A673 (cell line): ENCODE measurements at regions not wholly inside any gene's neighbourhood (a gene's known extent, or its start where the extent isn't known, plus 50 kb on each side); places are given as distances from the start of the nearest gene placed in this dataset.

Experiments used
- BruUV-seq: library from RNA; stranded (reverse); fragments of 400-500 nt; replicated peaks from 2 replicates; lab custom pipeline; 2021; lab: Mats Ljungman, UMichigan
- CTCF ChIA-PET: fragments of 300-600 bp; sonication (Branson Sonifier 250); formaldehyde crosslinking; loops from one replicate; lab custom pipeline; 2022; ENCODE audit warnings: antibody characterized with exemption; lab: Charles Lee
- POLR2A ChIA-PET: fragments of 300-600 bp; sonication (Branson Sonifier 250); formaldehyde crosslinking; loops from one replicate; lab custom pipeline; 2022; ENCODE audit warnings: antibody characterized with exemption; ENCODE audit not compliant: low non-redundant PET; lab: Charles Lee
- DNase-seq: peaks from one replicate; pipeline ENCODE4 v3.0.0-alpha.2; 2015; ENCODE audit warnings: low spot score
- H3K27ac ChIP-seq: fragments of 200-600 bp; sonication (generic); 2 replicates; pipeline ENCODE4 v1.5.1; 2016; ENCODE audit warnings: mixed run types, low read depth, mild to moderate bottlenecking, mixed read lengths, antibody characterized with exemption, low read length; ENCODE audit not compliant: poor library complexity, severe bottlenecking
- H3K27me3 ChIP-seq: fragments of 200-600 bp; sonication (generic); replicated peaks from 2 replicates; pipeline ENCODE4 v1.6.1; 2017; ENCODE audit warnings: mixed run types, low read depth, mild to moderate bottlenecking, mixed read lengths, antibody characterized with exemption, low read length; ENCODE audit not compliant: insufficient read depth, poor library complexity
- H3K36me3 ChIP-seq: fragments of 200-600 bp; sonication (generic); 2 replicates; pipeline ENCODE4 v1.6.1; 2016; ENCODE audit warnings: mixed run types, mild to moderate bottlenecking, mixed read lengths, antibody characterized with exemption, low read length; ENCODE audit not compliant: insufficient read depth, poor library complexity, severe bottlenecking
- H3K4me1 ChIP-seq: fragments of 200-600 bp; sonication (generic); 2 replicates; pipeline ENCODE4 v1.6.1; 2017; ENCODE audit warnings: mixed run types, mild to moderate bottlenecking, mixed read lengths, antibody characterized with exemption, low read length; ENCODE audit not compliant: insufficient read depth, poor library complexity, severe bottlenecking
- H3K4me3 ChIP-seq: fragments of 200-600 bp; sonication (generic); 2 replicates; pipeline ENCODE4 v1.5.1; 2016; ENCODE audit warnings: low read depth, mixed run types, mild to moderate bottlenecking, mixed read lengths, low read length; ENCODE audit not compliant: poor library complexity, severe bottlenecking
- H3K9me3 ChIP-seq: fragments of 200-600 bp; sonication (generic); 2 replicates; pipeline ENCODE4 v1.6.1; 2016; ENCODE audit warnings: mixed run types, low read depth, mild to moderate bottlenecking, mixed read lengths, antibody characterized with exemption, low read length; ENCODE audit not compliant: poor library complexity, severe bottlenecking
- EZH2 ChIP-seq: fragments of 200-600 bp; sonication (generic); IDR thresholded peaks from 2 replicates; pipeline ENCODE4 v1.6.1; 2017; ENCODE audit warnings: borderline replicate concordance, low read depth, mild to moderate bottlenecking, mixed read lengths, antibody characterized with exemption, low read length; ENCODE audit not compliant: poor library complexity, severe bottlenecking
- intact Hi-C: fragments of 100-400 bp; cut with micrococcal nuclease; formaldehyde crosslinking; loops from one replicate; pipeline ENCODE4 v1.10.0; 2022; ENCODE audit not compliant: unreplicated experiment
- TF ChIP-seq, protein P1 (sequence below): fragments of 300-800, 200-600 bp; sonication (generic); conservative IDR thresholded peaks from 2 replicates; pipeline ENCODE4 v1.5.1; 2017; ENCODE audit warnings: low read depth, mild to moderate bottlenecking, antibody characterized with exemption, low read length, moderate library complexity, mixed read lengths

DNA sequence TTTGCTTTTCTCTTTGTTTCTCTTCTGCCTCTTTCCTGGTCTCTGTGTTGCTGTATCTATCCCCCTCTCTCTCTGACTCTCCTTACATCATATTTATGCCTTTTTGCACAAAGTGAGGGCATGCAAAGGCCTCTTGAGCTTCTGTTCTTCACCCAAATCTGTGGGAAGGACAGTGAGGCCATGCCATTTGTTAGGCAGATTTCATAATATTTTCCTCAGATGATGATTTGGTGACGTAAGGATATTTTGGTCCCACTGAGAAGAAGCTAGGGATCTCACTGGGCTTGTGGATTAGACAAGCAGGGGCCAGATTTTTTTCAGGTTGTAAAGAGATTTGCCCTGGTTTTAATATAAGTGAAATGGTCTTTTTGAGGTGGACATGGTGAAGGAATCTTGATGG lies 249.4 kb upstream of the USP24 start:
- TF ChIP-seq, protein P1, sequence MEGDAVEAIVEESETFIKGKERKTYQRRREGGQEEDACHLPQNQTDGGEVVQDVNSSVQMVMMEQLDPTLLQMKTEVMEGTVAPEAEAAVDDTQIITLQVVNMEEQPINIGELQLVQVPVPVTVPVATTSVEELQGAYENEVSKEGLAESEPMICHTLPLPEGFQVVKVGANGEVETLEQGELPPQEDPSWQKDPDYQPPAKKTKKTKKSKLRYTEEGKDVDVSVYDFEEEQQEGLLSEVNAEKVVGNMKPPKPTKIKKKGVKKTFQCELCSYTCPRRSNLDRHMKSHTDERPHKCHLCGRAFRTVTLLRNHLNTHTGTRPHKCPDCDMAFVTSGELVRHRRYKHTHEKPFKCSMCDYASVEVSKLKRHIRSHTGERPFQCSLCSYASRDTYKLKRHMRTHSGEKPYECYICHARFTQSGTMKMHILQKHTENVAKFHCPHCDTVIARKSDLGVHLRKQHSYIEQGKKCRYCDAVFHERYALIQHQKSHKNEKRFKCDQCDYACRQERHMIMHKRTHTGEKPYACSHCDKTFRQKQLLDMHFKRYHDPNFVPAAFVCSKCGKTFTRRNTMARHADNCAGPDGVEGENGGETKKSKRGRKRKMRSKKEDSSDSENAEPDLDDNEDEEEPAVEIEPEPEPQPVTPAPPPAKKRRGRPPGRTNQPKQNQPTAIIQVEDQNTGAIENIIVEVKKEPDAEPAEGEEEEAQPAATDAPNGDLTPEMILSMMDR: no peak
- no peak for TF ChIP-seq EZH2
- intact Hi-C loops: no loop called here
- no peak for DNase-seq
- Histone ChIP-seq H3K27ac (no peak overlapping the region), H3K4me3 (no peak overlapping the region), H3K9me3 (no peaks in the 10 kb centered on the region), H3K27me3 (peaks cover 5% of the 10 kb centered on the region), H3K4me1 (no peaks in the 10 kb centered on the region), H3K36me3 (no peaks in the 10 kb centered on the region)
- no TSS peak for BruUV-seq
- POLR2A ChIA-PET: no interaction called here
- CTCF ChIA-PET: no interaction called here

DNA sequence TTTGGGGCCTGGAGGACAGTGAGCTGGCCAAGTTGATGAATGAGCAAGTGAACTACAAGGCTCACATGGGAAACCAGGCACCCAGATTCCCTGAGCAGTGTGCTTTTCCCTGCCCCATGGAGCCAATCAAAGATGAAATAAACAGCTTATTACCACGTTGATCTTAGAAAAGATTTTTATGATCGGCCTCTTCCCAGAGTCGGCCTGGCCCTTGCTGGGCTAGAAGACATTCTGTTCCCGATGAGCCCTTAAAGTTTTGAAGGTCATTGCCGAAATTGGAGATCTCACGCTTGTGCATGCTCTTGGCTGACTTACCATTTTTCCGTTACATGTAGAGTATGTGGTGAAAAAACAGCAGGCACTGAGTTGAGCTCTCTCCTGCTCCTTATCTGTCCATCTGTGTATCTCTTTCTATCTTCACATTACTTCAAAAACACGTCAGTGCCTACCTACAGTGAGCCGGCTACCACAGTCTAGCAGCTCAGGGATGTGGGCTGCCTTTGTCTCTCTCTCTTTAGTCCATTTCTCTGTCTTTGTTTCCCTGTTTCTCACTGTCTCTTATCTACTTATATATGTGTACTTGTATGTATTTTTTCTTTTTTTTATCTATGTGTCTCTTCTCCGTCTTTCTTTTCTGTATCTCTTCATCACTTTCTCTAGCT lies 248.8 kb upstream of the USP24 start:
- Histone ChIP-seq H3K36me3 (no peaks in the 10 kb centered on the region), H3K9me3 (no peaks in the 10 kb centered on the region), H3K27ac (no peak overlapping the region), H3K4me1 (no peaks in the 10 kb centered on the region), H3K27me3 (no peaks in the 10 kb centered on the region), H3K4me3 (no peak overlapping the region)
- TF ChIP-seq EZH2: no peak
- TF ChIP-seq, protein P1: no peak
- no peak for DNase-seq
- intact Hi-C loops: no loop called here
- ChIA-PET POLR2A (no interaction called here), CTCF (no interaction called here)
- no TSS peak for BruUV-seq

DNA sequence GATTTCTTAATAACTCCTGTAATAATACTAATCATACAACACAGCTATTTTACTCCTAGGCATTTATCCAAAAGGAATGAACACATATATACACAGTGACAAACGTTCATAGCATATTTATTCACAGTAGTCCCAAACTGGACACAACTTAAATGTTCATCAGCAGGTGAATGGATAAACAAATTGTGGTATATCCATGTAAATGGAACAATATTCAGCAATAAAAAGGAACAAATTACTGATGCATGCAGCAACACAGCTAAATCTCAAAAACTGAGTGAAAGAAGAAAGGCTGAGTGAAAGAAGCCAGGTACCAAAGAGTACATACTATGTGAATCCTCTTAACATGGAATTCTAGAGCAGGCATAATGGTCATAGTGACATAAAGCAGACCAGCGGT lies 242.7 kb upstream of the USP24 start:
- Histone ChIP-seq H3K36me3 (no peaks in the 10 kb centered on the region), H3K4me3 (no peak overlapping the region), H3K27ac (no peak overlapping the region), H3K4me1 (no peaks in the 10 kb centered on the region), H3K27me3 (no peaks in the 10 kb centered on the region), H3K9me3 (no peaks in the 10 kb centered on the region)
- no TSS peak for BruUV-seq
- no peak for TF ChIP-seq EZH2
- TF ChIP-seq, protein P1: no peak
- no peak for DNase-seq
- CTCF ChIA-PET: no interaction called here
- POLR2A ChIA-PET: no interaction called here
- intact Hi-C loops: no loop called here
